ENCODE measurements at regions not wholly inside any gene's neighbourhood (a gene's known extent, or its start where the extent isn't known, plus 50 kb on each side); places are given as distances from the start of the nearest gene placed in this dataset.

GRCh38 chr9:68625559-68625958 lies 79.5 kb upstream of the PIP5K1B start:
- TF ChIP-seq ZNF274 (IDR thresholded peaks at IDR 0.05; ENCODE audit: low read depth, low read length), result no peak
- TF ChIP-seq YY1 (IDR thresholded peaks at IDR 0.05; ENCODE audit: insufficient read depth, insufficient read length), result no peak

Data from NT2/D1 (cell line).